GM12878 (cell line): ENCODE measurements at regions not wholly inside any gene's neighbourhood (a gene's known extent, or its start where the extent isn't known, plus 50 kb on each side); places are given as distances from the start of the nearest gene placed in this dataset.

Source experiments
- ATAC-seq: fragments of 200-7000 bp; cut with Tn5 transposase; 3 replicates; pipeline ENCODE4 v1.9.1; 2020; ENCODE audit warnings: mild to moderate bottlenecking, moderate library complexity
- BruUV-seq: library from RNA; stranded (reverse); fragments of 400-500 nt; replicated peaks from 2 replicates; lab custom pipeline; 2021; lab: Mats Ljungman, UMichigan
- CTCF ChIA-PET: fragments of 300-600 bp; sonication (Branson Sonifier 250); formaldehyde crosslinking; extraction: SDS; loops from one replicate; lab custom pipeline; 2021; ENCODE audit warnings: inconsistent platforms; lab: Yijun Ruan, JAX
- POLR2A ChIA-PET: fragments of 350-600 bp; formaldehyde crosslinking; extraction: SDS; loops from one replicate; lab custom pipeline; 2021; ENCODE audit warnings: inconsistent platforms; lab: Charles Lee
- RAD21 ChIA-PET: fragments of 300-600 bp; sonication (Branson Sonifier 250); formaldehyde crosslinking; loops from one replicate; lab custom pipeline; 2023; ENCODE audit warnings: antibody characterized with exemption; ENCODE audit not compliant: unreplicated experiment; lab: Charles Lee
- SMC1A ChIA-PET: fragments of 300-600 bp; sonication (Branson Sonifier 250); formaldehyde crosslinking; loops from one replicate; lab custom pipeline; 2023; ENCODE audit not compliant: unreplicated experiment, uncharacterized antibody; lab: Charles Lee
- DNase-seq: peaks from one replicate; pipeline ENCODE4 v3.0.0-alpha.2; 2011; ENCODE audit warnings: low read depth, low spot score
- FAIRE-seq: peaks from 3 replicates; lab custom pipeline; 2011; peaks lifted over from hg19 to GRCh38; lab: Jason Lieb, UNC
- H2AFZ ChIP-seq: 2 replicates; pipeline ENCODE4 v1.6.0; 2011; ENCODE audit warnings: low read depth, low read length, control low read depth; ENCODE audit not compliant: control insufficient read depth
- H3K27ac ChIP-seq: 2 replicates; pipeline ENCODE4 v1.5.1; 2011; ENCODE audit warnings: control low read depth; ENCODE audit not compliant: control insufficient read depth, insufficient read depth
- H3K27me3 ChIP-seq, 2 experiments: replicated peaks in 1 of 2; 2 replicates each; pipeline versions ENCODE4 v1.6.0 to v1.6.1; 2011; ENCODE audit warnings: low read length in 1 of 2; ENCODE audit not compliant: control insufficient read depth in 2 of 2, insufficient read depth in 2 of 2
- H3K36me3 ChIP-seq, 2 experiments: 2 replicates each; pipeline ENCODE4 v1.5.1; 2011; ENCODE audit warnings: low read length in 1 of 2; ENCODE audit not compliant: control insufficient read depth in 2 of 2, insufficient read depth in 2 of 2
- H3K4me1 ChIP-seq: 2 replicates; pipeline ENCODE4 v1.6.1; 2011; ENCODE audit warnings: mild to moderate bottlenecking, low read length, moderate library complexity, mixed read lengths; ENCODE audit not compliant: control insufficient read depth, insufficient read depth
- H3K4me2 ChIP-seq: 2 replicates; pipeline ENCODE4 v1.6.0; 2011; ENCODE audit warnings: control low read depth; ENCODE audit not compliant: control insufficient read depth, insufficient read depth
- H3K4me3 ChIP-seq: fragments of 200-600 bp; sonication (generic); 2 replicates; pipeline ENCODE4 v1.5.1; 2016
- H3K79me2 ChIP-seq: 2 replicates; pipeline ENCODE4 v1.6.0; 2011; ENCODE audit warnings: low read length; ENCODE audit not compliant: control insufficient read depth, insufficient read depth
- H3K9ac ChIP-seq: 2 replicates; pipeline ENCODE4 v1.8.0; 2011; ENCODE audit warnings: low read length, control low read depth, mixed read lengths; ENCODE audit not compliant: control insufficient read depth, insufficient read depth
- H3K9me3 ChIP-seq: replicated peaks from 3 replicates; pipeline ENCODE4 v1.5.1; 2011; ENCODE audit warnings: mild to moderate bottlenecking, low read length; ENCODE audit not compliant: control insufficient read depth, insufficient read depth
- H4K20me1 ChIP-seq: 2 replicates; pipeline ENCODE4 v1.6.0; 2011; ENCODE audit not compliant: control insufficient read depth, insufficient read depth
- ATF7 ChIP-seq: fragments of 450-650 bp; IDR thresholded peaks from 2 replicates; pipeline ENCODE4 v1.6.1; 2016; ENCODE audit warnings: low read depth, mild to moderate bottlenecking
- BCLAF1 ChIP-seq: fragments of 450-650 bp; IDR thresholded peaks from 2 replicates; pipeline ENCODE4 v1.6.1; 2017; ENCODE audit warnings: antibody characterized with exemption, mild to moderate bottlenecking, moderate library complexity
- CEBPZ ChIP-seq: fragments of 150-350 bp; IDR thresholded peaks from 2 replicates; pipeline ENCODE4 v1.6.1; 2016; ENCODE audit warnings: low read depth, low read length
- CREM ChIP-seq: IDR thresholded peaks from 2 replicates; pipeline ENCODE4 v1.6.1; 2014; ENCODE audit warnings: antibody characterized with exemption, low read depth
- HSF1 ChIP-seq: fragments of 150-350 bp; IDR thresholded peaks from 2 replicates; pipeline ENCODE4 v1.6.1; 2014; ENCODE audit warnings: mild to moderate bottlenecking, low read depth, low read length
- KLF5 ChIP-seq: fragments of 450-650 bp; IDR thresholded peaks from 2 replicates; pipeline ENCODE4 v1.6.1; 2014; ENCODE audit warnings: mild to moderate bottlenecking; ENCODE audit not compliant: partially characterized antibody
- NBN ChIP-seq: fragments of 450-650 bp; IDR thresholded peaks from 2 replicates; pipeline ENCODE4 v1.6.1; 2016
- NFIC ChIP-seq: IDR thresholded peaks from 2 replicates; pipeline ENCODE4 v1.6.1; 2012; ENCODE audit warnings: low read depth, mild to moderate bottlenecking, inconsistent platforms, low read length, moderate library complexity
- POU2F2 ChIP-seq: IDR thresholded peaks from 3 replicates; pipeline ENCODE4 v1.6.1; 2011; ENCODE audit warnings: low read depth, mild to moderate bottlenecking, low read length, borderline replicate concordance
- RB1 ChIP-seq: fragments of 450-650 bp; formaldehyde crosslinking; IDR thresholded peaks from 2 replicates; pipeline ENCODE4 v1.6.1; 2017; ENCODE audit warnings: mild to moderate bottlenecking, borderline replicate concordance
- REST ChIP-seq: IDR thresholded peaks from 2 replicates; pipeline ENCODE4 v1.6.1; 2012; ENCODE audit warnings: mild to moderate bottlenecking, low read depth, low read length
- TCF12 ChIP-seq: IDR thresholded peaks from 2 replicates; pipeline ENCODE4 v1.6.1; 2011; ENCODE audit warnings: low read depth, mild to moderate bottlenecking, low read length
- WRNIP1 ChIP-seq: IDR thresholded peaks from 2 replicates; pipeline ENCODE4 v1.6.1; 2011; ENCODE audit warnings: low read depth, low read length, improper control_type of control experiment, borderline replicate concordance
- WGBS: methylation state at CpG from one replicate; pipeline ENCODE4 v1.1.6; 2016; ENCODE audit warnings: low lambda C conversion rate; ENCODE audit not compliant: insufficient replicate concordance, insufficient coverage; ENCODE audit errors: missing lambda C conversion rate; 5-methylcytosine and 5-hydroxymethylcytosine counted together
- in situ Hi-C: fragments of 300-500 bp; cut with MboI; formaldehyde crosslinking; loops from 9 replicates; pipeline ENCODE4 v1.14.3; 2018; ENCODE audit warnings: mixed read lengths
- intact Hi-C: fragments of 100-400 bp; cut with micrococcal nuclease; formaldehyde crosslinking; loops from one replicate; pipeline ENCODE4 v1.14.2; 2022; ENCODE audit not compliant: unreplicated experiment

- BruUV-seq: no TSS peak
- H3K4me1 ChIP-seq: no peaks in the 10 kb centered on the region
- DNase-seq: no peak
- no peak overlapping the region for H2AFZ ChIP-seq
- intact Hi-C loops (no loop called here), in situ Hi-C loops (no loop called here)
- no peaks in the 10 kb centered on the region for H3K79me2 ChIP-seq
- no peaks in the 10 kb centered on the region for H3K36me3 ChIP-seq
- ChIA-PET POLR2A (no interaction called here), RAD21 (no interaction called here), CTCF (no interaction called here), SMC1A (no interaction called here)
- no peaks in the 10 kb centered on the region; the same call in 2 of the 3 replicates for H3K9me3 ChIP-seq
- no peak for ATAC-seq
- 55% methylated on average over 9 of the region's 9 CpGs for WGBS
- no peak overlapping the region for H3K4me3 ChIP-seq
- FAIRE-seq: no peak
- H4K20me1 ChIP-seq: no peaks in the 10 kb centered on the region
- no peak overlapping the region for H3K4me2 ChIP-seq
- H3K27ac ChIP-seq: no peak overlapping the region
- no peak overlapping the region for H3K9ac ChIP-seq
- H3K27me3 ChIP-seq: no peaks in the 10 kb centered on the region
- TF ChIP-seq RB1: no peak
- TF ChIP-seq REST: no peak
- TF ChIP-seq KLF5: no peak
- no peak for TF ChIP-seq NBN
- no peak for TF ChIP-seq ATF7
- no peak for TF ChIP-seq TCF12
- no peak for TF ChIP-seq POU2F2
- no peak for TF ChIP-seq CREM
- TF ChIP-seq NFIC: no peak
- TF ChIP-seq CEBPZ: no peak
- no peak for TF ChIP-seq WRNIP1
- TF ChIP-seq HSF1: no peak
- TF ChIP-seq BCLAF1: no peak
Observed at GRCh38 chr16:6155271-6155670, 1057.7 kb upstream of the EEF2KMT start.
